Immature natural killer cell (primary cell): ENCODE measurements at regions not wholly inside any gene's neighbourhood (a gene's known extent, or its start where the extent isn't known, plus 50 kb on each side); places are given as distances from the start of the nearest gene placed in this dataset.
A peak's percentile ranks its signal among the peaks of the same experiment; 100 is the strongest.
"Not testable (repeated sequence)": the region's sequence is repeated elsewhere in the genome, so short reads cannot be mapped to it uniquely, and the experiment has no call there.

Experiments used
- DNase-seq, 3 donors: peaks; one replicate each; pipeline ENCODE4 v3.0.0; 2022; ENCODE audit warnings: mixed read lengths in 1 of 3
- H3K27ac Mint-ChIP-seq, 6 donors: one replicate each; pipeline ENCODE4 v1.8.0; 2020; ENCODE audit warnings: mixed read lengths in 6 of 6, mild to moderate bottlenecking in 5 of 6, inconsistent platforms in 4 of 6, moderate library complexity in 3 of 6
- H3K27me3 Mint-ChIP-seq, 3 donors: one replicate each; pipeline ENCODE4 v1.8.0; 2020 to 2021; ENCODE audit warnings: low read depth in 3 of 3, mild to moderate bottlenecking in 3 of 3, mixed read lengths in 3 of 3, moderate library complexity in 3 of 3, inconsistent platforms in 1 of 3
- H3K36me3 Mint-ChIP-seq, 3 donors: one replicate each; pipeline ENCODE4 v1.8.0; 2020; ENCODE audit warnings: mixed read lengths in 3 of 3, inconsistent platforms in 2 of 3, mild to moderate bottlenecking in 2 of 3
- H3K4me1 Mint-ChIP-seq, 2 donors: one replicate each; pipeline ENCODE4 v1.8.0; 2020; ENCODE audit warnings: inconsistent platforms in 2 of 2, mild to moderate bottlenecking in 2 of 2, mixed read lengths in 2 of 2, moderate library complexity in 1 of 2
- H3K4me3 Mint-ChIP-seq, 5 donors: one replicate each; pipeline ENCODE4 v1.8.0; 2020; ENCODE audit warnings: mild to moderate bottlenecking in 5 of 5, mixed read lengths in 5 of 5, inconsistent platforms in 3 of 5, moderate library complexity in 3 of 5
- H3K9me3 Mint-ChIP-seq, 6 donors: one replicate each; pipeline ENCODE4 v1.8.0; 2020; ENCODE audit warnings: mild to moderate bottlenecking in 6 of 6, mixed read lengths in 6 of 6, inconsistent platforms in 4 of 6, moderate library complexity in 3 of 6

GRCh38 chr5:111921691-111922090, 164.7 kb upstream of the NREP start:
- H3K4me3 Mint-ChIP-seq, H3K27me3 Mint-ChIP-seq, H3K27ac Mint-ChIP-seq, DNase-seq, H3K4me1 Mint-ChIP-seq, H3K9me3 Mint-ChIP-seq, H3K36me3 Mint-ChIP-seq: not testable (repeated sequence)

GRCh38 chr5:111914966-111915636, 158.1 kb upstream of the NREP start:
- Mint-ChIP-seq H3K4me1 (no peaks in the 10 kb centered on the region), H3K9me3 (no peaks in the 10 kb centered on the region), H3K36me3 (no peaks in the 10 kb centered on the region), H3K4me3 (no peak overlapping the region), H3K27ac (no peak overlapping the region), H3K27me3 (peaks cover 3 to 10% (median 7%) of the 10 kb centered on the region in 3 donors)
- no peak for DNase-seq

- H3K36me3 Mint-ChIP-seq, result peaks cover 0 to 5% (median 0%) of the 10 kb centered on the region in 3 donors
- H3K4me3 Mint-ChIP-seq, result no peak overlapping the region
- H3K9me3 Mint-ChIP-seq, result peaks cover 3 to 15% (median 7%) of the 10 kb centered on the region in 6 donors
- H3K27ac Mint-ChIP-seq, result no peak overlapping the region
- no peaks in the 10 kb centered on the region for H3K4me1 Mint-ChIP-seq
- peaks cover 0 to 4% (median 4%) of the 10 kb centered on the region in 3 donors for H3K27me3 Mint-ChIP-seq
- DNase-seq, result no peak
Measured at GRCh38 chr5:111902436-111902835, 145.4 kb upstream of the NREP start.

GRCh38 chr5:111901296-111901695, 144.3 kb upstream of the NREP start:
- H3K27me3 Mint-ChIP-seq, result peaks cover 0 to 4% (median 4%) of the 10 kb centered on the region in 3 donors
- H3K27ac Mint-ChIP-seq, result no peak overlapping the region
- H3K9me3 Mint-ChIP-seq, result peaks cover 3 to 15% (median 7%) of the 10 kb centered on the region in 6 donors
- DNase-seq, result no peak
- H3K36me3 Mint-ChIP-seq, result peaks cover 0 to 5% (median 0%) of the 10 kb centered on the region in 3 donors
- no peak overlapping the region for H3K4me3 Mint-ChIP-seq
- no peaks in the 10 kb centered on the region for H3K4me1 Mint-ChIP-seq

- DNase-seq, result no peak
- Mint-ChIP-seq H3K4me1 (no peaks in the 10 kb centered on the region), H3K27me3 (peaks cover 0 to 2% (median 0%) of the 10 kb centered on the region in 3 donors), H3K4me3 (no peak overlapping the region), H3K9me3 (peaks cover 0 to 14% (median under 1%) of the 10 kb centered on the region in 6 donors), H3K27ac (peak overlapping the region in 1 of 6 donors; percentile 18), H3K36me3 (peaks cover 0 to under 1% (median 0%) of the 10 kb centered on the region in 3 donors)
Measured at GRCh38 chr5:111892949-111893348, 136.0 kb upstream of the NREP start.

- no peaks in the 10 kb centered on the region for H3K36me3 Mint-ChIP-seq
- H3K27me3 Mint-ChIP-seq, result peaks cover 0 to 2% (median 0%) of the 10 kb centered on the region in 3 donors
- no peaks in the 10 kb centered on the region for H3K4me1 Mint-ChIP-seq
- no peak overlapping the region for H3K27ac Mint-ChIP-seq
- peaks cover 0 to 7% (median under 1%) of the 10 kb centered on the region in 6 donors for H3K9me3 Mint-ChIP-seq
- DNase-seq, result no peak
- no peak overlapping the region for H3K4me3 Mint-ChIP-seq
Measured at GRCh38 chr5:111887706-111888105, 130.7 kb upstream of the NREP start.

GRCh38 chr5:111869681-111870080, 112.7 kb upstream of the NREP start:
- H3K36me3 Mint-ChIP-seq, result no peaks in the 10 kb centered on the region
- peaks cover 0 to 6% (median 0%) of the 10 kb centered on the region in 6 donors for H3K9me3 Mint-ChIP-seq
- DNase-seq, result no peak
- H3K27me3 Mint-ChIP-seq, result peaks cover 3 to 5% (median 3%) of the 10 kb centered on the region in 3 donors
- H3K4me3 Mint-ChIP-seq, result no peak overlapping the region
- H3K4me1 Mint-ChIP-seq, result no peaks in the 10 kb centered on the region
- no peak overlapping the region for H3K27ac Mint-ChIP-seq

GRCh38 chr5:111865356-111865755, 108.4 kb upstream of the NREP start:
- Mint-ChIP-seq H3K27me3 (peaks cover 2 to 6% (median 3%) of the 10 kb centered on the region in 3 donors), H3K4me3 (no peak overlapping the region), H3K27ac (no peak overlapping the region), H3K9me3 (peaks cover 0 to 7% (median 0%) of the 10 kb centered on the region in 6 donors), H3K36me3 (peaks cover 0 to 3% (median 0%) of the 10 kb centered on the region in 3 donors), H3K4me1 (no peaks in the 10 kb centered on the region)
- DNase-seq, result no peak

GRCh38 chr5:111863801-111864200, 106.8 kb upstream of the NREP start:
- peaks cover 0 to 7% (median 0%) of the 10 kb centered on the region in 6 donors for H3K9me3 Mint-ChIP-seq
- peaks cover 0 to 3% (median 0%) of the 10 kb centered on the region in 3 donors for H3K36me3 Mint-ChIP-seq
- no peak overlapping the region for H3K4me3 Mint-ChIP-seq
- no peak for DNase-seq
- H3K27me3 Mint-ChIP-seq, result peaks cover 2 to 6% (median 5%) of the 10 kb centered on the region in 3 donors
- H3K4me1 Mint-ChIP-seq, result no peaks in the 10 kb centered on the region
- no peak overlapping the region for H3K27ac Mint-ChIP-seq

GRCh38 chr5:111859533-111860270, 102.7 kb upstream of the NREP start:
- no peak overlapping the region for H3K4me3 Mint-ChIP-seq
- no peaks in the 10 kb centered on the region for H3K4me1 Mint-ChIP-seq
- peaks cover 0 to 3% (median 0%) of the 10 kb centered on the region in 6 donors for H3K9me3 Mint-ChIP-seq
- peaks cover 0 to 3% (median 2%) of the 10 kb centered on the region in 3 donors for H3K27me3 Mint-ChIP-seq
- DNase-seq, result no peak
- H3K27ac Mint-ChIP-seq, result no peak overlapping the region
- peaks cover 0 to 3% (median 0%) of the 10 kb centered on the region in 3 donors for H3K36me3 Mint-ChIP-seq

- DNase-seq, result no peak
- Mint-ChIP-seq H3K9me3 (peaks cover 0 to 3% (median 0%) of the 10 kb centered on the region in 6 donors), H3K27me3 (peaks cover 0 to 3% (median 2%) of the 10 kb centered on the region in 3 donors), H3K36me3 (peaks cover 0 to 3% (median 0%) of the 10 kb centered on the region in 3 donors), H3K4me3 (no peak overlapping the region), H3K27ac (no peak overlapping the region), H3K4me1 (peaks cover 2 to 3% of the 10 kb centered on the region in 2 donors)
Measured at GRCh38 chr5:111859031-111859430, 102.0 kb upstream of the NREP start.

- no peak overlapping the region for H3K4me3 Mint-ChIP-seq
- H3K27ac Mint-ChIP-seq, result no peak overlapping the region
- peaks cover 6 to 7% of the 10 kb centered on the region in 2 donors for H3K4me1 Mint-ChIP-seq
- H3K27me3 Mint-ChIP-seq, result peaks cover 0 to 2% (median 0%) of the 10 kb centered on the region in 3 donors
- DNase-seq, result no peak
- no peaks in the 10 kb centered on the region for H3K9me3 Mint-ChIP-seq
- no peaks in the 10 kb centered on the region for H3K36me3 Mint-ChIP-seq
Measured at GRCh38 chr5:111857623-111858022, 100.6 kb upstream of the NREP start.

- Mint-ChIP-seq H3K4me3 (no peak overlapping the region), H3K4me1 (peaks cover 6 to 7% of the 10 kb centered on the region in 2 donors), H3K27ac (no peak overlapping the region), H3K9me3 (no peaks in the 10 kb centered on the region), H3K27me3 (peaks cover 0 to 2% (median 0%) of the 10 kb centered on the region in 3 donors), H3K36me3 (no peaks in the 10 kb centered on the region)
- DNase-seq, result no peak
Measured at GRCh38 chr5:111856876-111857466, 100.0 kb upstream of the NREP start.

- DNase-seq, result no peak
- H3K4me1 Mint-ChIP-seq, result peaks cover 6 to 7% of the 10 kb centered on the region in 2 donors
- H3K27ac Mint-ChIP-seq, result no peak overlapping the region
- H3K9me3 Mint-ChIP-seq, result no peaks in the 10 kb centered on the region
- peaks cover 0 to 2% (median 0%) of the 10 kb centered on the region in 3 donors for H3K27me3 Mint-ChIP-seq
- no peak overlapping the region for H3K4me3 Mint-ChIP-seq
- no peaks in the 10 kb centered on the region for H3K36me3 Mint-ChIP-seq
Measured at GRCh38 chr5:111855356-111855755, 98.4 kb upstream of the NREP start.
